H1 (cell line): ENCODE measurements at regions not wholly inside any gene's neighbourhood (a gene's known extent, or its start where the extent isn't known, plus 50 kb on each side); places are given as distances from the start of the nearest gene placed in this dataset.
"Not testable (repeated sequence)": the region's sequence is repeated elsewhere in the genome, so short reads cannot be mapped to it uniquely, and the experiment has no call there.

ENCODE experiments used
- CTCF ChIA-PET: fragments of 300-600 bp; sonication (Branson Sonifier 250); formaldehyde crosslinking; loops from one replicate; lab custom pipeline; 2021; ENCODE audit not compliant: partially characterized antibody; lab: Charles Lee
- POLR2A ChIA-PET: fragments of 300-600 bp; sonication (Branson Sonifier 250); formaldehyde crosslinking; loops from one replicate; lab custom pipeline; 2021; ENCODE audit warnings: inconsistent platforms; ENCODE audit not compliant: partially characterized antibody; lab: Charles Lee
- DNase-seq, 2 experiments: peaks; one replicate each; pipeline versions ENCODE4 v3.0.0 to v3.0.0-alpha.2; 2010 to 2022; ENCODE audit warnings: low spot score in 2 of 2, low read depth in 1 of 2, mixed read lengths in 1 of 2
- FAIRE-seq: peaks from 2 replicates; lab custom pipeline; 2011; peaks lifted over from hg19 to GRCh38; lab: Jason Lieb, UNC
- H2AFZ ChIP-seq: 2 replicates; pipeline ENCODE4 v1.8.1; 2012; ENCODE audit warnings: low read length, inconsistent platforms
- H2AK5ac ChIP-seq: 2 replicates; pipeline ENCODE4 v1.6.1; 2013; ENCODE audit warnings: low read depth, low read length
- H2BK120ac ChIP-seq: replicated peaks from 2 replicates; pipeline ENCODE3; 2013; ENCODE audit warnings: low read depth, low read length, inconsistent platforms
- H2BK12ac ChIP-seq: 2 replicates; pipeline ENCODE4 v1.6.1; 2013; ENCODE audit warnings: low read depth, low read length
- H2BK15ac ChIP-seq: 2 replicates; pipeline ENCODE4 v1.6.1; 2013; ENCODE audit warnings: low read length
- H2BK20ac ChIP-seq: 2 replicates; pipeline ENCODE4 v1.6.1; 2013; ENCODE audit warnings: low read length
- H2BK5ac ChIP-seq: 2 replicates; pipeline ENCODE4 v1.6.1; 2013; ENCODE audit warnings: low read depth, low read length
- H3K14ac ChIP-seq: 2 replicates; pipeline ENCODE4 v1.6.1; 2013; ENCODE audit warnings: inconsistent platforms; ENCODE audit not compliant: insufficient read length
- H3K18ac ChIP-seq: 2 replicates; pipeline ENCODE4 v1.6.1; 2013; ENCODE audit warnings: low read length; ENCODE audit errors: extremely low read depth
- H3K23ac ChIP-seq: 2 replicates; pipeline ENCODE4 v1.6.1; 2013; ENCODE audit warnings: inconsistent platforms; ENCODE audit not compliant: insufficient read length
- H3K23me2 ChIP-seq: 2 replicates; pipeline ENCODE4 v1.6.1; 2013; ENCODE audit warnings: low read depth, low read length
- H3K27ac ChIP-seq: 2 replicates; pipeline ENCODE4 v1.6.1; 2011; ENCODE audit warnings: low read depth, low read length, inconsistent platforms
- H3K27me3 ChIP-seq, 4 experiments: replicated peaks in 1 of 4; 1 replicate in 1 of 4; 2 replicates in 3 of 4; pipeline versions ENCODE4 v1.6.1 to v1.8.1; 2011 to 2013; ENCODE audit warnings: low read length in 3 of 4, mild to moderate bottlenecking in 3 of 4, inconsistent platforms in 2 of 4, mixed read lengths in 2 of 4, moderate library complexity in 1 of 4; ENCODE audit not compliant: control insufficient read depth in 3 of 4, insufficient read depth in 3 of 4; ENCODE audit errors: extremely low read depth in 1 of 4
- H3K36me3 ChIP-seq, 4 experiments: 2 replicates each; pipeline versions ENCODE4 v1.6.1 to v1.8.1; 2011 to 2013; ENCODE audit warnings: mild to moderate bottlenecking in 4 of 4, low read length in 3 of 4, moderate library complexity in 2 of 4, control low read depth in 1 of 4, inconsistent platforms in 1 of 4; ENCODE audit not compliant: insufficient read depth in 4 of 4, control insufficient read depth in 2 of 4
- H3K4ac ChIP-seq: replicated peaks from 2 replicates; pipeline ENCODE3; 2013; ENCODE audit warnings: low read length, low read depth, mixed read lengths, inconsistent platforms; ENCODE audit not compliant: insufficient read length
- H3K4me1 ChIP-seq, 4 experiments: replicated peaks in 1 of 4; 1 replicate in 1 of 4; 2 replicates in 3 of 4; pipeline versions ENCODE4 v1.6.1 to v1.8.1; 2011 to 2013; ENCODE audit warnings: low read length in 3 of 4, inconsistent platforms in 2 of 4, mixed read lengths in 1 of 4; ENCODE audit not compliant: insufficient read depth in 4 of 4, control insufficient read depth in 3 of 4
- H3K4me2 ChIP-seq, 2 experiments: 2 replicates each; pipeline versions ENCODE4 v1.6.1 to v1.8.1; 2011 to 2013; ENCODE audit warnings: low read depth in 2 of 2, low read length in 2 of 2, control low read depth in 1 of 2, inconsistent platforms in 1 of 2, mild to moderate bottlenecking in 1 of 2; ENCODE audit not compliant: insufficient read depth in 1 of 2
- H3K4me3 ChIP-seq, 4 experiments: fragments of 200-600, 300-600 bp in 1 of 4; sonication (generic), shearing (Covaris generic), sonication (Bioruptor Twin) in 1 of 4; 2 replicates each; pipeline versions ENCODE4 v1.5.1 to v1.8.1; 2011 to 2016; ENCODE audit warnings: low read length in 4 of 4, low read depth in 3 of 4, control low read depth in 2 of 4, inconsistent platforms in 2 of 4, mild to moderate bottlenecking in 2 of 4, mixed read lengths in 1 of 4, moderate library complexity in 1 of 4; ENCODE audit not compliant: insufficient read depth in 2 of 4; ENCODE audit errors: extremely low read depth in 1 of 4
- H3K56ac ChIP-seq: replicated peaks from 2 replicates; pipeline ENCODE3; 2013; ENCODE audit warnings: low read depth, mild to moderate bottlenecking, mixed read lengths, low read length, inconsistent platforms; ENCODE audit not compliant: insufficient read length
- H3K79me1 ChIP-seq: 2 replicates; pipeline ENCODE4 v1.6.1; 2013; ENCODE audit warnings: low read depth, low read length, control low read depth
- H3K79me2 ChIP-seq, 2 experiments: 2 replicates each; pipeline versions ENCODE4 v1.6.1 to v1.8.1; 2012 to 2013; ENCODE audit warnings: low read length in 2 of 2, mild to moderate bottlenecking in 2 of 2, inconsistent platforms in 1 of 2; ENCODE audit not compliant: insufficient read depth in 2 of 2, control insufficient read depth in 1 of 2
- H3K9ac ChIP-seq, 4 experiments: replicated peaks in 1 of 4; 1 replicate in 1 of 4; 2 replicates in 3 of 4; pipeline versions ENCODE4 v1.6.1 to v1.8.1; 2011 to 2013; ENCODE audit warnings: low read depth in 3 of 4, low read length in 3 of 4, control low read depth in 2 of 4, mild to moderate bottlenecking in 2 of 4, moderate library complexity in 2 of 4, inconsistent platforms in 1 of 4; ENCODE audit errors: extremely low read depth in 1 of 4
- H3K9me3 ChIP-seq, 2 experiments: 2 replicates each; pipeline versions ENCODE4 v1.6.1 to v1.8.1; 2012 to 2013; ENCODE audit warnings: mild to moderate bottlenecking in 2 of 2, moderate library complexity in 2 of 2, control low read depth in 1 of 2, inconsistent platforms in 1 of 2, low read depth in 1 of 2, low read length in 1 of 2, mixed read lengths in 1 of 2; ENCODE audit not compliant: insufficient read depth in 2 of 2
- H4K20me1 ChIP-seq, 2 experiments: replicated peaks in 1 of 2; 2 replicates each; pipeline versions ENCODE3 to v1.8.1; 2011 to 2013; ENCODE audit warnings: inconsistent platforms in 2 of 2, low read length in 2 of 2, mild to moderate bottlenecking in 1 of 2; ENCODE audit not compliant: insufficient read depth in 2 of 2, control insufficient read depth in 1 of 2
- H4K5ac ChIP-seq: 2 replicates; pipeline ENCODE4 v1.6.1; 2013; ENCODE audit warnings: low read length, low read depth, mixed read lengths, inconsistent platforms; ENCODE audit not compliant: insufficient read length
- H4K8ac ChIP-seq: 2 replicates; pipeline ENCODE4 v1.8.0; 2013; ENCODE audit warnings: mild to moderate bottlenecking, moderate library complexity, low read length, inconsistent platforms; ENCODE audit not compliant: insufficient read depth; ENCODE audit errors: extremely low read depth
- H4K91ac ChIP-seq: replicated peaks from 2 replicates; pipeline ENCODE3; 2013; ENCODE audit warnings: low read length, mixed read lengths, inconsistent platforms; ENCODE audit not compliant: insufficient read length
- CEBPB ChIP-seq: IDR thresholded peaks from 2 replicates; pipeline ENCODE4 v1.6.1; 2012; ENCODE audit warnings: low read depth, low read length
- CTBP2 ChIP-seq: IDR thresholded peaks from 2 replicates; pipeline ENCODE4 v1.7.0; 2011; ENCODE audit warnings: borderline replicate concordance, mild to moderate bottlenecking, moderate library complexity, mixed read lengths, low read length; ENCODE audit not compliant: insufficient read depth, insufficient read length
- HDAC2 ChIP-seq, 2 experiments: fragments of 300-600 bp in 1 of 2; sonication (generic) in 1 of 2; IDR thresholded peaks; 2 replicates each; pipeline ENCODE4 v1.6.1; 2011 to 2012; ENCODE audit warnings: low read depth in 2 of 2, low read length in 2 of 2, mild to moderate bottlenecking in 2 of 2, moderate library complexity in 2 of 2, borderline replicate concordance in 1 of 2, inconsistent platforms in 1 of 2
- HDAC6 ChIP-seq: IDR thresholded peaks from one replicate; pipeline ENCODE4 v1.7.1; 2012; ENCODE audit warnings: low read depth, mild to moderate bottlenecking, inconsistent platforms, low read length, moderate library complexity
- MAX ChIP-seq: IDR thresholded peaks from 2 replicates; pipeline ENCODE4 v1.6.1; 2012; ENCODE audit warnings: inconsistent platforms
- POU5F1 ChIP-seq: IDR thresholded peaks from 2 replicates; pipeline ENCODE4 v1.6.1; 2011; ENCODE audit warnings: low read depth, mild to moderate bottlenecking, low read length, moderate library complexity
- RFX5 ChIP-seq: IDR thresholded peaks from 2 replicates; pipeline ENCODE4 v1.6.1; 2011; ENCODE audit warnings: low read depth, low read length, improper control_type of control experiment, borderline replicate concordance
- SP1 ChIP-seq: IDR thresholded peaks from 2 replicates; pipeline ENCODE4 v1.6.1; 2011; ENCODE audit warnings: low read depth, low read length
- TEAD4 ChIP-seq: IDR thresholded peaks from 2 replicates; pipeline ENCODE4 v1.6.1; 2012; ENCODE audit warnings: low read depth, low read length, inconsistent platforms, mixed read lengths
- WGBS, 2 experiments: shearing (Covaris generic) in 1 of 2; methylation state at CpG; one replicate each; pipeline versions ENCODE4 v1.1.6 to v1.1.7; 2013 to 2015; ENCODE audit warnings: low lambda C conversion rate in 2 of 2, mixed read lengths in 2 of 2, inconsistent platforms in 1 of 2, low coverage in 1 of 2, missing lambda C conversion rate in 1 of 2; ENCODE audit not compliant: insufficient replicate concordance in 2 of 2, insufficient coverage in 1 of 2, insufficient read length in 1 of 2; ENCODE audit errors: extremely low coverage in 1 of 2, missing lambda C conversion rate in 1 of 2; 5-methylcytosine and 5-hydroxymethylcytosine counted together

DNA sequence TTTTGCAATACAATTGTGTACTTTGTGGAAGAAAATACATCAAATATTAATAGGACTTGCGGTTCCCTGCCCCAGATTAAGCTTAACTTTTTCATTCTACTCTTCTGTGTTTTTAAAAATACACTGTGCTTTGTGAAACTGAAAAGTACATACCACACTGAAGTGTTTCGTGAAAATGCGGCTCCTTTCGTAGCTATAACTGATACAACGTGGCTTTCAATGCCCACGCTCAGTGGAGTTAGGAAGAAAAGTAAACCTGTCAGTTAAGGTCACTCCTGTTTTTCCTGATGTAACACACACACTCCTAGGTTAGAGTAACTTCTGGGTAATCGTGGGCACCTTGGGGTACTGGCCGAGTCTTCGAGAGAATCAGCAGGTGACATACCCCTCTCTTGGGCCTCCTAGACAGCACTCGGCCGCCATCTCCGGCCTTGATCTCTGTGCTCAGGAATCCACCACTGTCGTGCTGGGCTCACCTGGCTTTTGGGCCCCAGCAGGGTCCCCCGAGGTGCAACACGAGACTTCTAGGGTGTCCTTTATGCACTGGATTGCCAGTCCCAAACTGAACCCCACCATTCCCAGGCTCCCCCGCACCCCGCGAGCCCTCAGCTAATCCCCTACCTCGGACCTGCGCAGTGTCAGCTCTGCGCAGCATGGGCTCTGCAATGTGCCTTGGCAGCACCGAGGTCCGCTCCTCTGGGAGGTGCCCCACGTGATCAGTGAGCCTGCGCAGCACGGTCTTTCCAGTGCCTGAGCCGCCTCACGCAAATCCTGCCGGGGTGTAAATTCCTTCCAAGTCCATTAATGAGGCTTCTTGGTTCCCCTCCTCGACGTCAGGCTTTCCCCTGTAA, 162.6 kb upstream of the INTU start (continued):
- no peak for TF ChIP-seq HDAC2 (IDR thresholded peaks at IDR 0.05; ENCODE audit: borderline replicate concordance in 1 of 2, low read depth in 2 of 2, low read length in 2 of 2)
- no peak for TF ChIP-seq TEAD4
- no peak for TF ChIP-seq CEBPB
- no peak for TF ChIP-seq RFX5
- no peak for TF ChIP-seq HDAC6
- no peak for TF ChIP-seq MAX
- no peak for TF ChIP-seq SP1
- TF ChIP-seq POU5F1: no peak
- TF ChIP-seq CTBP2: no peak

- CTCF ChIA-PET: interaction anchor here (0.6 to 1.1 kb wide), 11 partner anchors 10 to 956 kb away, joined by 3 to 4 read pairs (median 3); no protein-coding TSS in a partner anchor
- H3K18ac ChIP-seq, H2BK5ac ChIP-seq, H2BK20ac ChIP-seq, H3K79me2 ChIP-seq, H4K91ac ChIP-seq, H3K79me1 ChIP-seq, POLR2A ChIA-PET, H2AK5ac ChIP-seq, H2AFZ ChIP-seq, H4K20me1 ChIP-seq, FAIRE-seq, H3K23ac ChIP-seq, H4K5ac ChIP-seq, H3K23me2 ChIP-seq, H3K27ac ChIP-seq, H3K36me3 ChIP-seq, H3K4me3 ChIP-seq, H3K9ac ChIP-seq, H3K4ac ChIP-seq, DNase-seq, H3K4me1 ChIP-seq, H2BK15ac ChIP-seq, H4K8ac ChIP-seq, H3K9me3 ChIP-seq, H3K14ac ChIP-seq, H3K27me3 ChIP-seq, H2BK120ac ChIP-seq, H3K4me2 ChIP-seq, H3K56ac ChIP-seq, H2BK12ac ChIP-seq: not testable (repeated sequence)
- WGBS, 2 experiments: 84% methylated on average over 3 of the region's 3 CpGs; no CpG with 5 or more reads in 1 of the 2 experiments
Observed at GRCh38 chr4:127478271-127478670, 154.5 kb upstream of the INTU start.
